Thyroid gland (tissue), 4 donors: ENCODE measurements at regions not wholly inside any gene's neighbourhood (a gene's known extent, or its start where the extent isn't known, plus 50 kb on each side); places are given as distances from the start of the nearest gene placed in this dataset.

Experiments used
- DNase-seq, 2 donors: peaks; one replicate each; pipeline ENCODE4 v3.0.0-alpha.2; 2019
- H3K27ac ChIP-seq, 3 donors: fragments of 200-600 bp; sonication (generic); 1 replicate in 2 of 3; 2 replicates in 1 of 3; pipeline ENCODE4 v1.5.1; 2016 to 2019; ENCODE audit warnings: mild to moderate bottlenecking in 1 of 3, moderate library complexity in 1 of 3
- H3K27me3 ChIP-seq: fragments of 200-600 bp; sonication (generic); one replicate; pipeline ENCODE4 v1.5.1; 2019
- H3K36me3 ChIP-seq, 2 donors: fragments of 200-600 bp; sonication (generic); one replicate each; pipeline ENCODE4 v1.5.1; 2016 to 2019
- H3K4me1 ChIP-seq, 2 donors: fragments of 200-600 bp; sonication (generic); one replicate each; pipeline ENCODE4 v1.5.1; 2017 to 2019
- H3K4me3 ChIP-seq, 3 donors: fragments of 200-600 bp; sonication (generic); replicated peaks in 1 of 3; 1 replicate in 2 of 3; 2 replicates in 1 of 3; pipeline ENCODE4 v1.5.1; 2016; ENCODE audit warnings: mild to moderate bottlenecking in 1 of 3
- H3K9me3 ChIP-seq: fragments of 200-600 bp; sonication (generic); one replicate; pipeline ENCODE4 v1.5.1; 2017
- CTCF ChIP-seq, 6 experiments: fragments of 200-600 bp in 3 of 6; fragments of 450-650 bp in 3 of 6; sonication (generic) in 3 of 6; IDR thresholded peaks; one replicate each; pipeline ENCODE4 v1.5.1; 2016 to 2019; ENCODE audit warnings: antibody characterized with exemption in 6 of 6, mild to moderate bottlenecking in 2 of 6, inconsistent platforms in 1 of 6, moderate library complexity in 1 of 6
- POLR2A ChIP-seq, 2 donors: fragments of 450-650 bp; IDR thresholded peaks; one replicate each; pipeline ENCODE4 v1.6.1; 2017; ENCODE audit warnings: antibody characterized with exemption in 2 of 2, mild to moderate bottlenecking in 2 of 2, moderate library complexity in 1 of 2
- WGBS, 2 donors: methylation state at CpG; one replicate each; pipeline ENCODE4 v1.1.5; 2017; 5-methylcytosine and 5-hydroxymethylcytosine counted together
- intact Hi-C: fragments of 100-400 bp; cut with DNase I; formaldehyde crosslinking; loops from one replicate; pipeline ENCODE4 v1.15.1; 2023

- Histone ChIP-seq H3K4me3 (no peak overlapping the region), H3K9me3 (no peaks in the 10 kb centered on the region), H3K27ac (no peak overlapping the region), H3K4me1 (no peaks in the 10 kb centered on the region), H3K27me3 (no peaks in the 10 kb centered on the region), H3K36me3 (no peaks in the 10 kb centered on the region)
- intact Hi-C loops: no loop called here
- TF ChIP-seq POLR2A (IDR thresholded peaks at IDR 0.05) (no peak), CTCF (IDR thresholded peaks at IDR 0.05) (no peak)
- no peak for DNase-seq
- 94 to 98% methylated on average over 2 of the region's 2 CpGs for WGBS, 2 donors
These were observed 356.9 kb upstream of the RBMS3 start for GRCh38 chr3:28923994-28924393.

- TF ChIP-seq POLR2A (IDR thresholded peaks at IDR 0.05): no peak
- TF ChIP-seq CTCF (IDR thresholded peaks at IDR 0.05): no peak
- no peaks in the 10 kb centered on the region for H3K27me3 ChIP-seq
- no peak overlapping the region for H3K27ac ChIP-seq
- H3K36me3 ChIP-seq: no peaks in the 10 kb centered on the region
- H3K4me3 ChIP-seq: no peak overlapping the region
- DNase-seq: no peak
- intact Hi-C loops: no loop called here
- WGBS, 2 donors: 91 to 93% methylated on average over 1 of the region's 1 CpG
- H3K4me1 ChIP-seq: no peaks in the 10 kb centered on the region
- H3K9me3 ChIP-seq: no peaks in the 10 kb centered on the region
These were observed 356.0 kb upstream of the RBMS3 start for GRCh38 chr3:28924744-28925360.

GRCh38 chr3:28933337-28933736, 347.5 kb upstream of the RBMS3 start:
- Histone ChIP-seq H3K4me1 (no peaks in the 10 kb centered on the region), H3K4me3 (no peak overlapping the region), H3K36me3 (no peaks in the 10 kb centered on the region), H3K27ac (no peak overlapping the region), H3K27me3 (no peaks in the 10 kb centered on the region), H3K9me3 (no peaks in the 10 kb centered on the region)
- no peak for DNase-seq
- TF ChIP-seq CTCF (IDR thresholded peaks at IDR 0.05) (no peak), POLR2A (IDR thresholded peaks at IDR 0.05) (no peak)
- intact Hi-C loops: no loop called here
- WGBS, 2 donors: 91 to 93% methylated on average over 4 of the region's 4 CpGs

GRCh38 chr3:28934126-28934813, 346.6 kb upstream of the RBMS3 start:
- DNase-seq: no peak
- no peaks in the 10 kb centered on the region for H3K36me3 ChIP-seq
- TF ChIP-seq POLR2A (IDR thresholded peaks at IDR 0.05) (no peak), CTCF (IDR thresholded peaks at IDR 0.05) (no peak)
- H3K27ac ChIP-seq: no peak overlapping the region
- H3K4me1 ChIP-seq: no peaks in the 10 kb centered on the region
- 74 to 79% methylated on average over 3 of the region's 3 CpGs for WGBS, 2 donors
- intact Hi-C loops: no loop called here
- no peaks in the 10 kb centered on the region for H3K9me3 ChIP-seq
- no peak overlapping the region for H3K4me3 ChIP-seq
- no peaks in the 10 kb centered on the region for H3K27me3 ChIP-seq

- no peaks in the 10 kb centered on the region for H3K4me1 ChIP-seq
- no peak for DNase-seq
- no peak overlapping the region for H3K27ac ChIP-seq
- no peak overlapping the region for H3K4me3 ChIP-seq
- TF ChIP-seq POLR2A (IDR thresholded peaks at IDR 0.05): no peak
- TF ChIP-seq CTCF (IDR thresholded peaks at IDR 0.05): no peak
- no peaks in the 10 kb centered on the region for H3K36me3 ChIP-seq
- no peaks in the 10 kb centered on the region for H3K27me3 ChIP-seq
- WGBS, 2 donors: 90 to 91% methylated on average over 2 of the region's 2 CpGs
- intact Hi-C loops: no loop called here
- no peaks in the 10 kb centered on the region for H3K9me3 ChIP-seq
These were observed 345.7 kb upstream of the RBMS3 start for GRCh38 chr3:28935146-28935545.
